ENCODE measurements at regions not wholly inside any gene's neighbourhood (a gene's known extent, or its start where the extent isn't known, plus 50 kb on each side); places are given as distances from the start of the nearest gene placed in this dataset.

GRCh38 chr12:85559536-85559935, 276.7 kb downstream of the RASSF9 start:
- TF ChIP-seq POLR2A (IDR thresholded peaks at IDR 0.05; ENCODE audit: low read depth, low read length) (no peak), POLR2AphosphoS5 (IDR thresholded peaks at IDR 0.05; ENCODE audit: low read depth, low read length) (no peak), TAF1 (IDR thresholded peaks at IDR 0.05; ENCODE audit: borderline replicate concordance, low read depth, low read length) (no peak)

Data from GM12892 (cell line).